Panc1 (cell line): ENCODE measurements at regions not wholly inside any gene's neighbourhood (a gene's known extent, or its start where the extent isn't known, plus 50 kb on each side); places are given as distances from the start of the nearest gene placed in this dataset.

ENCODE experiments used
- ATAC-seq: fragments of 200-7000 bp; cut with Tn5 transposase; 2 replicates; pipeline ENCODE4 v1.9.1; 2020; ENCODE audit warnings: mild to moderate bottlenecking, moderate library complexity
- BruUV-seq: library from RNA; stranded (reverse); fragments of 400-500 nt; replicated peaks from 2 replicates; lab custom pipeline; 2021; lab: Mats Ljungman, UMichigan
- CTCF ChIA-PET: fragments of 300-600 bp; sonication (Branson Sonifier 250); formaldehyde crosslinking; loops from one replicate; lab custom pipeline; 2022; ENCODE audit warnings: antibody characterized with exemption; lab: Charles Lee
- POLR2A ChIA-PET: fragments of 300-600 bp; sonication (Branson Sonifier 250); formaldehyde crosslinking; loops from one replicate; lab custom pipeline; 2022; ENCODE audit warnings: antibody characterized with exemption; lab: Charles Lee
- DNase-seq: peaks from one replicate; pipeline ENCODE4 v3.0.0-alpha.2; 2010; ENCODE audit warnings: low read depth, low spot score
- H3K27ac ChIP-seq: 2 replicates; pipeline ENCODE4 v1.5.1; 2011; ENCODE audit warnings: mild to moderate bottlenecking, low read length, inconsistent platforms
- H3K27me3 ChIP-seq: fragments of 200-500 bp; sonication (Bioruptor generic); 2 replicates; pipeline ENCODE4 v1.6.0; 2014; ENCODE audit warnings: low read length, inconsistent platforms; ENCODE audit not compliant: control insufficient read depth, insufficient read depth
- H3K36me3 ChIP-seq: fragments of 200-500 bp; sonication (Bioruptor generic); 2 replicates; pipeline ENCODE4 v1.5.1; 2014; ENCODE audit warnings: inconsistent platforms, mild to moderate bottlenecking, low read length, moderate library complexity; ENCODE audit not compliant: control insufficient read depth, insufficient read depth
- H3K4me1 ChIP-seq: 2 replicates; pipeline ENCODE4 v1.5.1; 2011; ENCODE audit warnings: inconsistent platforms, mild to moderate bottlenecking, low read length, moderate library complexity; ENCODE audit not compliant: control insufficient read depth, insufficient read depth
- H3K4me3 ChIP-seq, 2 experiments: 2 replicates each; pipeline ENCODE4 v1.5.1; 2011 to 2012; ENCODE audit warnings: low read depth in 2 of 2, low read length in 2 of 2, mild to moderate bottlenecking in 2 of 2, inconsistent platforms in 1 of 2, moderate library complexity in 1 of 2
- H3K9me3 ChIP-seq: fragments of 200-500 bp; sonication (Bioruptor generic); 2 replicates; pipeline ENCODE4 v1.5.1; 2014; ENCODE audit warnings: low read depth, mild to moderate bottlenecking, inconsistent platforms, low read length, moderate library complexity; ENCODE audit not compliant: control insufficient read depth, insufficient read depth
- POLR2AphosphoS5 ChIP-seq: IDR thresholded peaks from 2 replicates; pipeline ENCODE4 v1.6.1; 2012; ENCODE audit warnings: mild to moderate bottlenecking, low read depth, low read length, moderate library complexity
- REST ChIP-seq, 2 experiments: IDR thresholded peaks; 2 replicates each; pipeline ENCODE4 v1.6.1; 2011 to 2012; ENCODE audit warnings: low read depth in 2 of 2, control low read depth in 1 of 2, low read length in 1 of 2, mild to moderate bottlenecking in 1 of 2, moderate library complexity in 1 of 2; ENCODE audit not compliant: insufficient read depth in 1 of 2
- in situ Hi-C: cut with HindIII; loops from 2 replicates; pipeline ENCODE4 v1.10.0; 2016; ENCODE audit warnings: low sequenced_read_pairs, low pct_unique_long_range_greater_than_20kb
- intact Hi-C: fragments of 100-400 bp; cut with micrococcal nuclease; formaldehyde crosslinking; loops from one replicate; pipeline ENCODE4 v1.10.0; 2022; ENCODE audit not compliant: unreplicated experiment

GRCh38 chr14:100486025-100486828, 101.0 kb downstream of the BEGAIN start:
- Histone ChIP-seq H3K4me1 (no peaks in the 10 kb centered on the region), H3K27me3 (no peaks in the 10 kb centered on the region), H3K9me3 (no peaks in the 10 kb centered on the region), H3K27ac (no peak overlapping the region), H3K36me3 (no peaks in the 10 kb centered on the region), H3K4me3 (no peak overlapping the region)
- CTCF ChIA-PET = no interaction called here
- DNase-seq (no peak), ATAC-seq (peak; percentile 80)
- peak; percentile 98 for TF ChIP-seq REST (IDR thresholded peaks at IDR 0.05; ENCODE audit: insufficient read depth in 1 of 2, low read depth in 2 of 2, low read length in 1 of 2)
- TF ChIP-seq POLR2AphosphoS5 = no peak
- intact Hi-C loops = no loop called here
- BruUV-seq = no TSS peak
- in situ Hi-C loops = no loop called here
- POLR2A ChIA-PET = no interaction called here
